HG03354 (cell line): ENCODE measurements at regions not wholly inside any gene's neighbourhood (a gene's known extent, or its start where the extent isn't known, plus 50 kb on each side); places are given as distances from the start of the nearest gene placed in this dataset.
"Not testable (repeated sequence)": the region's sequence is repeated elsewhere in the genome, so short reads cannot be mapped to it uniquely, and the experiment has no call there.

Experiments
- ATAC-seq: cut with Tn5 transposase; IDR thresholded peaks from one replicate; pipeline ENCODE4 v1.9.1; 2021; ENCODE audit warnings: mild to moderate bottlenecking; ENCODE audit not compliant: unreplicated experiment, poor library complexity, severe bottlenecking

GRCh38 chr16:66043326-66043725 is 323.2 kb upstream of the CDH5 start:
- ATAC-seq, result no peak

- ATAC-seq, result no peak
Measured at GRCh38 chr16:66042341-66042740, 324.1 kb upstream of the CDH5 start.

DNA sequence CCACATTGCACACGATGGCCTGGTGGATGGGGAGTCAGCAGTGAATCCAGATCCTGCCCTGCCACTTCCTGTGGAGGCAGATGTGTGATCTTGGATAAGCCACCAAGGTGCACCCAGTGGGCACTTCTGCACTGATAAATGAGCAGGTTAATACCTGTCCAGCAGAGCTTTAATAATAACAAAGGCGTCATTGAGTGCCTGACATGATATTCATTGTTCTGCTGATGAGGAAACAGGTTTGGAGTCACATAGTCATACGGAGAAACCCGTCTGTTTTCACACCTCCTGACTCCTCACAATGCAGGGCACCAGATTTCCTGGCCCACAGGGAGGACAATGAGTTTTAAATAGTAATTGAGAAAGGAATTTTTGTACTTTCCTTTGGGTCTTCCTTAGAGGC is 324.6 kb upstream of the CDH5 start:
- no peak for ATAC-seq

GRCh38 chr16:66039793-66040192 is 326.7 kb upstream of the CDH5 start:
- no peak for ATAC-seq

DNA sequence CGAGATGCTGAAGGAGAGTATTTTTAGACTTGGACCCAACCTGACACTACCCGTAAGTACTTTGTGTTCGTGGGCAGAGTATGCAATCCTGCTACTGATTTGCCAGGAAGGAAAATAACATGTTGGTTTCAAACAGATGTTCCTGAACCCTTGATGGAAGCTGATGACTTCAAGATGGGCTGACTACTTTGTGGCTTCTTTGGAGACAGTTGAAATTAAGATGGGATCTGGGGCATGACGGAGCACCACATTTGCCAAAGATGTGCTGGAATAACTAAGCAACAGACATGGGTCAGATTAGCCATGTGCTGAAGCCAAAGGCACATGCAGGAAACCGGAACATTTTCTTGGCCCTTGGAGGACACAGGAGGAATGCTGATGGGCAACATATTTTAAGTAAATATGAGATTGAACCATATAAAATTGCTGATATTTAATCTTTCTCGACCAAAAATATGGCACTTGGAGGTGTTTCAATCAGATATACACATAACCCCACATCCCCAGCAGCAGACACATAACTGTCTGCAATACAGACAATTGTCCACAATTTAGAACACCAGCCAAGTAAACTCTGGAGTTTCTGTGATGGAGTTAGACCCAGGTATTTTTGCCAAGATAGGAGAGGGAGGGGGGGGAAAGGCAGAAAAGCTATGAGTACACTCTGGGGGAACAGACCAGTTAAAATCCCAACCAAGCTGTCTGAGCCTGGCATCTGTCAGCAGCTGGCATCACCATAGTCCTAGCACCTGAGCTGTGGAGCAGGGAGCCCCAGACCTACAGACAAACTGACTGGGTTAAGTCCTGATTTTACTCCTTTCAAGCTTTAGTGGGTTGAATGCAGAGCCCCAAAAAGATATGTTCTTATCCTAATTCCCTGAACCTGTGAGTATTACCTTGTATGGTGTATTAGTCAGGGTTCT is 329.4 kb upstream of the CDH5 start:
- ATAC-seq, result no peak

DNA sequence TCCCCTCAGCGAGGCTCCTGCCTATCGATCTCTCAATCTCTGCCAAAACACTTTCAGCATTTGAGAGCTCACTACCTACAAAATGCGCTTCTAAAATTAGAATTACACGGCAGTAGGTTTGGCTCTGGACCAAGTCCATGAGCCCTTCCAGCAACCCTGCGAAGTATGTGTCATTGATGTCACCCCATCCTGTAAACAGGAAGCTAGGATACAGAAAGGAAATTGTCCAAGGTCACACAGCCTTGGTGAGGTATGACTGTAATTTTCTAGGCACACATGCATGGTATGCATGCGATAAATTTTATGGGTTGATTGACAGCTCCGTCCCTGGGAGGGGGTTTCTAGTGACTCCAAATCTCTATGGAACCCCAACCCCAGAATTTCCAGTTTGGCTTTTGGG is 330.3 kb upstream of the CDH5 start:
- ATAC-seq, result no peak

GRCh38 chr16:66035096-66035495 is 331.4 kb upstream of the CDH5 start:
- ATAC-seq, result no peak

DNA sequence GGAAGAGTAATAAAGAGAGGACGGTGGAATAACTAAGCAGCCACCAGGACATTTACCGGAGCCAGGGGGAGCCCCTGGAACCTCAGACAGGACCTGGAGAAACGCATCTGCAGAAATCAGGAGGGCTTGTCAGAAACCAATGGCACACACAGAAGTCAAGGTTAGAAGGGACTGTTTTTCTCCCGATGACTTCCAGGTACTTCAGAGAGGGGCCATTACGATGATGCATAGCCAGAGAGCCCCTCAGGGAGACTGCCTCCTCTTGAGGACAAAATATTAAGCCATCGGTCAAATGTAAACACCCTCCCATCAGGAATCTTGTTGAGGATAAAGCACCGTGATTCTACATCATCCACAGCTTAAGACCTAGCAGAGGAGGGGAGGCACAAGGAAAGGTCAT is 333.6 kb upstream of the CDH5 start:
- no peak for ATAC-seq

DNA sequence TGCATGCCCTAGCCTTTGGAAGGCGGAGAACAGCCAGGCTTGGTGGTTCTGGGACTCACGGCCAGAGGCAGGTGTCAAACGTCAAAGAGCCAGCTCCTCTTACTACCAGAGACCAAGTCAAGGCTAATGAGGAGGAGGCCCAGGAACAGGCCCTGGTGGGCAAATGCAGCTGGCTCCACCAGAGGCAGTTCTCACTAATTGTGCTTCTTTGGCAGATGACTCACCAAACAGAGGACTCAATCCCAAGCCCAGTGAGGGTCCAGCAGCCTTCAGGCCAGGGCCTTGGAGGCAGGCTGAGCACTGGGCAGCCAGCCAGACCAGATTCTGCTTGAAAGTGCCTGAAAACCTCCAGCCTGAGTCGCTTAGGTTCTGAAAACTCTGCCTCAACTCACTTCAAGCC is 336.5 kb upstream of the CDH5 start:
- ATAC-seq, result no peak

DNA sequence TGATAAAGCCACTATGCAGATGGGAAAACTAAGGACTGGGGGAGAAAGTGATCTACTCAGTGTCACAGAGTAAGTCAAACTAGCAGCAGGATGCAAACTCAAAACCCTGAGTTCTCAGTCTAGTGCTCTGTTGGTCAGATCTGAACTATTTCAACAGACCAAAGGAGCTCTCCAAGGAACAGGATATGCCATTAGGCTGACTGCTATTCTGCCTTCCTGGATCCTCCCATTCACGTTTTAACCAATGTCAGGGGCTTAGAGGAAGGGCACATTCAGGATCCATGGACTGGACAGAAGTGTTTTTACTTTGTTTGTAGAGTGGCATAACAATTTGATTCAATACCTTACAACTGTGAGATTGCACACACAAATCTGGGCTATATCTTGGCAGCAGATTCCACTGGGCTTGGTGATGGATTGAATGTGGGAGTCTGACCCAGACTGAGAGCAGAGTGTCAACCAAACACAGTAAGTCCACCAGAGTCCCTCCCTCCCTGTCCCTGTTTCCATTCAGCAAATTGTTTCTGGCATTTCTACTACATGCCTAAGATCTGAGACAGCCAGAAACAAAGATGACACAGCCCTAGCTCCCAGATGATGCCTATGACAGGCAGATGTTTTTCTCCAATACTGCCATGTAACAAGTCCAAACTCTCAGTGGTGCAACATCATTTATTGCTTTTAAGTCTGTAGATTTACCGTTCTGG is 337.8 kb upstream of the CDH5 start:
- ATAC-seq, result no peak

DNA sequence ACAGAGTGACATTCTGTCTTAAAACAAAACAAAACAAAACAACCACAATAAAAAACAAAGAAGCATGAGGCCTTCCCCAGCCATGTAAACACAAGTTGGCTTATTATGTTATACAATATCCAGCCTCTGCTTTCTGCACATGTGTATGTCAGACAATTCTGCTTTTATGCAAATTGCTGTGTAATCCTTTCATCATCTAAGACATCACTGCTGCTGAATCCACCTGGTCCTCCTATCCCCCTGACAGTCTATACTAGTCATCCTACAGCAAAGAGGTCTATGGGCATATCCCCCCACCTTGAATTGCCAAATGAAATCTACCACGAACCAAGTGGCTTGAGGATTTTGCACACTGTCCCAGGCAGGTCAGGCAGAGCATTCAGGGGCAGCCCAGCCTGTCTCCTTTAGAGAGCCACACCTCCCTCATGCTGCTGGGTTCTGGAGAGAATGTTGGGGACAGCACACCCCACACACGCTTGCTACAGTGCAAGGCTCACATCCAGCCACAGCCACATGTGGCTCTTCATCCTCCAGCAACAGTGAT is 339.6 kb upstream of the CDH5 start:
- no peak for ATAC-seq

- ATAC-seq, result no peak
Measured at GRCh38 chr16:66026211-66026610, 340.3 kb upstream of the CDH5 start.

- no peak for ATAC-seq
Measured at GRCh38 chr16:66025751-66026150, 340.7 kb upstream of the CDH5 start.

DNA sequence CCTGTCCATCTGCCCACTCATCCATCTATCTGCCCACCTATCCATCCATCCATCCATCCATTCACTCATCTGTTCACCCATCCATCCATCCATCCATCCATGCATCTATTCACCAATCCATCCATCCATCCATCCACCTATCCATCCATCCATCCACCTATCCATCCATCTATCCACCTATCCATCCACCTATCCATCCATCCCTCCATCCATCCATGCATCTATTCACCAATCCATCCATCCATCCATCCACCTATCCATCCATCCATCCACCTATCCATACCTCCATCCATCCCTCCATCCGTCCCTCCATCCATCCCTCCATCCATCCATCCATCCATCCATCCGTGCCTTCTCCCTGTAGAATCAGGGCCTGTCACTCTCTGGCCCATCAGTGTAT is 341.9 kb upstream of the CDH5 start:
- ATAC-seq, result not testable (repeated sequence)

DNA sequence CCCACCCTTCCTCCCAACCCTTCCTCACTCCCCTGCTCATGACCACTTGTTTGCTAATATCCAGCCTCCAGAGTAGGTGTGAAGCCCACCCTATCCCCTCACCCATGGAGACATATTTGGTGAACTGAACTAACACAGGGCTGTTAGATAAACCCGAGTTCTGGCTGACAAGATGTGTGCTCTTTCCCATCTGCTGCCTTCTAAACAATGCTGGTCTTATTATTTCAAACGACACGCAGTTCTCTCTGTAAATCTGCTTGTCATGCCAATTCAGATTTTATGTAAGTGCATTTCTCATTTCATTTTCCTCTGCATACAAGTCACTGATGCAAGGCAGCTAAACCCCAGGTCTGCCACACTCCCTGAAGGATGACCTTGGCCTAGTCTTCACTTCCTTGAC is 343.0 kb upstream of the CDH5 start:
- no peak for ATAC-seq

DNA sequence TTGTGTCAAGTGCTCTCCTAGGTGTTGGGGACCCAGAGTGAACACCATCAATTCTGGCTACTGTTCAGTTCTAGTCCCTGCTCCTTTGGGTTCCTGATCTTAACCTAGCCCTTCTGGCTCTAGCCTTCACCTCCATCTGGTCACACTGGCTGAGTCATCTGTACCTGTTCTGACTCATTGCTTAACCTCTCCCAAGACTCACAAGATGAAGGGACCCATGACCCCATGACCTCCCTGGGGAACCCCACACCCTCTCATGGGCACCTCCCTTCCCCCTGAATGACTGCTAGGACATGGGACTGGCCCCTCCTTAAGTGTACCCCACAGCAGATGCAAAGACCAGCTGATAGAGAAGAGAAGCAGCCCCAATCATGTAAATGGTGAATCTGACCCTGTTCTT is 345.8 kb upstream of the CDH5 start:
- ATAC-seq, result peak; percentile 45

DNA sequence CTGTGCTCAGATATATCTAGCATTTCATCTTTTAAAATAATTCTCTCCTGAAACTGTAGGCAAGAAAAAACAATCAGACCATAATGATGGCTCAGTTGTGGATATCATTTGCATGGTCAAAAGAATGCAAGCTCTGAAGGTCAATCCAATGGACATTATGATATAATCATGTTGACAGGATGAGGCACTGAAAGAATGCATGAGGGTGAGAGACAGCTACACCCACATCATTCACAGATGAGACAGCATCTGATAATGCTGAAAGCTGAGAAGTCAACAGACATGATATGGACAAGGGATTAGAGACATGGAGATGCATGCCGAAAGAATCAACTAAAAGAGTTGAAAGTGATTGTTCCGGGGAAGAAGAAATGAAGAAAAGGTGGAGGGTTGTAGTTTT is 346.4 kb upstream of the CDH5 start:
- ATAC-seq, result no peak

DNA sequence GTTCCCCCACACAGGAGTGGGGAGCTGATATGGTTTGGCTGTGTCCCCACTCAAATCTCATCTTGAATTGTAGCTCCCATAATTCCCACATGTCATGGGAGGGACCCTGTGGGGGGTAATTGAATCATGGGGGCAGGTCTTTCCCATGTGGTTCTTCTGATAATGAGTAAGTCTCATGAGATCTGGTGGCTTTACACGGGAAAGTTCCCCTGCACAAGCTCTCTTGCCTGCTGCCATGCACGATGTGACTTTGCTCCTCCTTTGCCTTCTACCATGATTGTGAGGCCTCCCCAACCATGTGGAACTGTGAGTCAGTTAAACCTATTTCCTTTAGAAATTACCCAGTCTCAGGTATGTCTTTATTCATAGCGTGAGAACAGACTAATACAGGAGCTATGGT is 347.0 kb upstream of the CDH5 start:
- ATAC-seq, result not testable (repeated sequence)

DNA sequence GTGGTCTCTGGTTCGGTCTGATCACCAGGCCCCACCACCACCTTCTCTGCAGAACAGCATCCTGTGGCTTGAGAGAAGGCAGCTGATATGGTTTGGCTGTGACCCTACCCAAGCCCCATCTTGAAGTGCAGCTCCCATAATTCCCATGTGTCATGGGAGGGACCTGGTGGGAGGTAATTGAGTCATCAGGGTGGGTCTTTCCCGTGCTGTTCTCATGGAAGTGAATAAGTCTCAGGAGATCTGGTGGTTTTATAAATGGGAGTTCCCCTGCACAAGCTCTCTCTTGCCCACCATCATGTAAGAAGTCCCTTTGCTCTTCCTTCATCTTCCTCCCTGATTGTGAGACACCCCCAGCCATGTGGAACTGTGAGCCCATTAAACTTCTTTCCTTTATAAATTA is 352.3 kb upstream of the CDH5 start:
- ATAC-seq, result no peak

DNA sequence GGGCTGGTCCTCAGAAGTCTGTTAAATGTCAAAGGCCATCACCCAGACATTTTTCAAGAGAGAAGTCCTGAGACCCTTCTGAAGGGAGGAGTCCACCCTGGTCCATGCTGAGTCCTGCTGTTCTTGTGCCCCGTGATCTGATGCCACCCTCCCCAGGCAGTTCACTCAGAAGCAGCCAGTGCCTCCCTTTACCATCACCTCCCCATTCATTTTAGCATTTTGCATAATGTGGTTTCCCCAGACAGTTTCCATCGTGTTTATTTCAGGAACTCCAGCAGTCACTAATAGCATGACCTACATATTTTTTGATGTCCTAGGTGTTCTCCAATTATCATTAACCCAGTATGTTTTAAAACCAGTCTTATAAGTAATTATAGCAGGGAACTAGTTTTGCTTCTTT is 353.0 kb upstream of the CDH5 start:
- ATAC-seq, result no peak

DNA sequence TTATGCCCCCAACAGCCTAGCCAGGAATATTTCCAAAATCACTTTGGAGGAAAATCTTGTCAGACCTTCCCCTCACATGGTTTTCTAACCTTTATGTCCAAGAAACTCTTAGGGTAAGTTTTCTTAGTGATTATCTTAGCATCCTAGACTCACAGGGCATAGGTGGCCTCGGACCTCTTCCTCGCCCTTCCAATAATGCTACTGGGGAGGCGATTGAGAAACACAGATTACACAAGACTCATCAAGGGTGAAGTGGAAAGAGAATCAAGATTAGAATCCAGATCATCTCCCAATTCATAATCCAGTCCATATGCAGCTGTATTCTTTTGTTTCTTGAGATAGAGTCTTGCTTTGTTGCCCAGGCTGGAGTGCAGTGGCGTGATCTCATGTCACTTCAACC is 358.4 kb upstream of the CDH5 start:
- ATAC-seq, result no peak
